ENCODE measurements at regions not wholly inside any gene's neighbourhood (a gene's known extent, or its start where the extent isn't known, plus 50 kb on each side); places are given as distances from the start of the nearest gene placed in this dataset.

- H3K9ac ChIP-seq (ENCODE audit: low read length) = no peak overlapping the region
- no peaks in the 10 kb centered on the region for H3K9me3 ChIP-seq (ENCODE audit: insufficient read depth, low read length)
- no peaks in the 10 kb centered on the region for H4K20me1 ChIP-seq (ENCODE audit: low read depth, low read length)
- TF ChIP-seq EZH2phosphoT487 (conservative IDR thresholded peaks at IDR 0.05; ENCODE audit: low read length) = no peak
- no peak for TF ChIP-seq CTCF (IDR thresholded peaks at IDR 0.05; ENCODE audit: insufficient read depth, low read length, poor library complexity, severe bottlenecking)
- H3F3A ChIP-seq (ENCODE audit: insufficient read depth) = no peaks in the 10 kb centered on the region
- H3K4me3 ChIP-seq (ENCODE audit: insufficient read depth, low read length, poor library complexity, severe bottlenecking) = no peak overlapping the region
- H3K4me2 ChIP-seq (ENCODE audit: low read depth, low read length, poor library complexity, severe bottlenecking) = no peak overlapping the region
- H3K27me3 ChIP-seq (ENCODE audit: low read length) = no peaks in the 10 kb centered on the region
- no peak overlapping the region for H2AFZ ChIP-seq (ENCODE audit: low read depth, low read length, severe bottlenecking)
- H3K79me2 ChIP-seq (ENCODE audit: insufficient read depth, low read length) = no peaks in the 10 kb centered on the region
- H3K36me3 ChIP-seq (ENCODE audit: low read length) = no peaks in the 10 kb centered on the region
- H3K9me2 ChIP-seq (replicated peaks; ENCODE audit: insufficient read depth, low read length) = no peaks in the 10 kb centered on the region
- no peak overlapping the region for H3K27ac ChIP-seq (ENCODE audit: low read depth, low read length)
Observed at GRCh38 chr3:94413336-94414108, 350.7 kb downstream of the NSUN3 start.

DNA sequence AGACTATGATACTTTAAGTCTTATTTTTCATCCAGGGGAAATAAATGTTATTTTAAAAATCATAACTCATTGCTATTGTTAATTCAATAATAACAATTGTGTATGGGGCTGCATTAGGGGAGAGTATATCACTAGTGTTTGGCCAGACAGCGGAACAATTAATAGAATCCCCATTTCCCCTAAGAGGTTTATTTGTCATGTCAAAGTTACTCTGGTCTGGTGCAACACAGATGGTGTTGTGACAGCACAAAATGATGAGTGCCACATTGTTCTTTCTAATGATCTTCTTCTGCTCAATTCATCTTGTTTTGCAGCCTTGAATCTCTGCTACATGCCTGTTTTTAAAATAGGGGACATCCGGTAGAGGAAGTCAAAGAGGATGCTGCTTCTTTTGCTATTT, 351.6 kb downstream of the NSUN3 start:
- H3F3A ChIP-seq (ENCODE audit: insufficient read depth) = no peaks in the 10 kb centered on the region
- no peak overlapping the region for H3K4me2 ChIP-seq (ENCODE audit: low read depth, low read length, poor library complexity, severe bottlenecking)
- H3K27me3 ChIP-seq (ENCODE audit: low read length) = no peaks in the 10 kb centered on the region
- H3K9me2 ChIP-seq (replicated peaks; ENCODE audit: insufficient read depth, low read length) = no peaks in the 10 kb centered on the region
- H3K27ac ChIP-seq (ENCODE audit: low read depth, low read length) = no peak overlapping the region
- no peaks in the 10 kb centered on the region for H4K20me1 ChIP-seq (ENCODE audit: low read depth, low read length)
- no peaks in the 10 kb centered on the region for H3K9me3 ChIP-seq (ENCODE audit: insufficient read depth, low read length)
- TF ChIP-seq CTCF (IDR thresholded peaks at IDR 0.05; ENCODE audit: insufficient read depth, low read length, poor library complexity, severe bottlenecking) = no peak
- no peak for TF ChIP-seq EZH2phosphoT487 (conservative IDR thresholded peaks at IDR 0.05; ENCODE audit: low read length)
- H3K4me3 ChIP-seq (ENCODE audit: insufficient read depth, low read length, poor library complexity, severe bottlenecking) = no peak overlapping the region
- no peaks in the 10 kb centered on the region for H3K79me2 ChIP-seq (ENCODE audit: insufficient read depth, low read length)
- H2AFZ ChIP-seq (ENCODE audit: low read depth, low read length, severe bottlenecking) = no peak overlapping the region
- H3K9ac ChIP-seq (ENCODE audit: low read length) = no peak overlapping the region
- H3K36me3 ChIP-seq (ENCODE audit: low read length) = no peaks in the 10 kb centered on the region

DNA sequence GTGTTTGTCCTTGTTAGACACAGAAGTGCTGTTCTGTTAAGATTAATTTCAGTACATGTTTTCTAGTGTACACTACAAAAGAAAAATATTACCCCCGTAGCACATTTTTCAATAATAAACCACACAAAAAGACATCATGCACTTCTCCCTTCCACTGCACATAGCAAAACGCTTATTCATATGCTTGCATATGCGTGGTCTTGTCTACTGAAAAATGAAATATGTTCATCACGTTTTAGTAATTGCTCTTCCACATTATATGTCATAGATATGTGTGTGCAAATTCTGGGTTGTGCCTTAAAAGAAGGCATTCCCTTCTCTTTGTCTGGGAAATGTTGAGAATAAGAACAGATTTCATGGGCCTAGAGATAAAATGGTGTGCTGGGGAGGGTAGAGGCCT, 353.9 kb downstream of the NSUN3 start:
- Histone ChIP-seq H3K9ac (ENCODE audit: low read length) (no peak overlapping the region), H3K4me3 (ENCODE audit: insufficient read depth, low read length, poor library complexity, severe bottlenecking) (no peak overlapping the region), H3F3A (ENCODE audit: insufficient read depth) (no peaks in the 10 kb centered on the region), H3K27ac (ENCODE audit: low read depth, low read length) (no peak overlapping the region), H3K79me2 (ENCODE audit: insufficient read depth, low read length) (no peaks in the 10 kb centered on the region), H3K36me3 (ENCODE audit: low read length) (no peaks in the 10 kb centered on the region), H2AFZ (ENCODE audit: low read depth, low read length, severe bottlenecking) (peak overlapping the region; percentile 45), H3K4me2 (ENCODE audit: low read depth, low read length, poor library complexity, severe bottlenecking) (no peak overlapping the region), H3K9me2 (replicated peaks; ENCODE audit: insufficient read depth, low read length) (no peaks in the 10 kb centered on the region), H3K9me3 (ENCODE audit: insufficient read depth, low read length) (no peaks in the 10 kb centered on the region), H4K20me1 (ENCODE audit: low read depth, low read length) (no peaks in the 10 kb centered on the region), H3K27me3 (ENCODE audit: low read length) (no peaks in the 10 kb centered on the region)
- TF ChIP-seq EZH2phosphoT487 (conservative IDR thresholded peaks at IDR 0.05; ENCODE audit: low read length) (no peak), CTCF (IDR thresholded peaks at IDR 0.05; ENCODE audit: insufficient read depth, low read length, poor library complexity, severe bottlenecking) (no peak)
